DND-41 (cell line): ENCODE measurements at regions not wholly inside any gene's neighbourhood (a gene's known extent, or its start where the extent isn't known, plus 50 kb on each side); places are given as distances from the start of the nearest gene placed in this dataset.
"Not testable (repeated sequence)": the region's sequence is repeated elsewhere in the genome, so short reads cannot be mapped to it uniquely, and the experiment has no call there.

ENCODE experiments used
- ATAC-seq: fragments of 200-7000 bp; cut with Tn5 transposase; 3 replicates; pipeline ENCODE4 v1.9.1; 2021; ENCODE audit warnings: low read depth; ENCODE audit not compliant: insufficient read depth
- DNase-seq: peaks from one replicate; pipeline ENCODE4 v3.0.0-alpha.2; 2020
- H2AFZ ChIP-seq: 2 replicates; pipeline ENCODE4 v1.6.0; 2012; ENCODE audit warnings: low read depth, low read length
- H3K27ac ChIP-seq: 2 replicates; pipeline ENCODE4 v1.5.1; 2012; ENCODE audit warnings: low read length, inconsistent platforms
- H3K27me3 ChIP-seq: fragments of 200-600 bp; sonication (generic); 2 replicates; pipeline ENCODE4 v1.6.0; 2012; ENCODE audit warnings: low read length, mild to moderate bottlenecking, inconsistent platforms; ENCODE audit not compliant: insufficient read depth, poor library complexity
- H3K36me3 ChIP-seq: 2 replicates; pipeline ENCODE4 v1.5.1; 2012; ENCODE audit warnings: low read length, inconsistent platforms; ENCODE audit not compliant: insufficient read depth
- H3K4me1 ChIP-seq: 2 replicates; pipeline ENCODE4 v1.5.1; 2012; ENCODE audit warnings: mild to moderate bottlenecking, low read length; ENCODE audit not compliant: insufficient read depth
- H3K4me2 ChIP-seq: 2 replicates; pipeline ENCODE4 v1.6.0; 2012; ENCODE audit warnings: mild to moderate bottlenecking, moderate library complexity, low read length, inconsistent platforms; ENCODE audit not compliant: insufficient read depth
- H3K4me3 ChIP-seq, 2 experiments: fragments of 200-600 bp in 1 of 2; shearing (Covaris generic) in 1 of 2; 2 replicates each; pipeline ENCODE4 v1.5.1; 2012 to 2016; ENCODE audit warnings: inconsistent platforms in 2 of 2, low read length in 2 of 2, mild to moderate bottlenecking in 2 of 2, low read depth in 1 of 2, moderate library complexity in 1 of 2
- H3K79me2 ChIP-seq: 2 replicates; pipeline ENCODE4 v1.6.0; 2012; ENCODE audit warnings: low read length, inconsistent platforms; ENCODE audit not compliant: insufficient read depth
- H3K9ac ChIP-seq: 2 replicates; pipeline ENCODE4 v1.6.0; 2012; ENCODE audit warnings: low read depth, mild to moderate bottlenecking, inconsistent platforms, low read length, moderate library complexity
- H3K9me3 ChIP-seq: 2 replicates; pipeline ENCODE4 v1.5.1; 2012; ENCODE audit warnings: low read length, moderate library complexity, mild to moderate bottlenecking, inconsistent platforms; ENCODE audit not compliant: insufficient read depth, severe bottlenecking
- H4K20me1 ChIP-seq: 2 replicates; pipeline ENCODE4 v1.6.0; 2012; ENCODE audit warnings: low read length; ENCODE audit not compliant: insufficient read depth
- CTCF ChIP-seq: IDR thresholded peaks from 2 replicates; pipeline ENCODE4 v1.5.1; 2012; ENCODE audit warnings: borderline replicate concordance, low read length, moderate library complexity, mild to moderate bottlenecking; ENCODE audit not compliant: poor library complexity, severe bottlenecking; ENCODE audit errors: extremely low read depth
- EZH2 ChIP-seq: IDR thresholded peaks from 3 replicates; pipeline ENCODE4 v1.6.1; 2012; ENCODE audit warnings: borderline replicate concordance, low read depth, mild to moderate bottlenecking, moderate library complexity, low read length, inconsistent platforms; ENCODE audit not compliant: severe bottlenecking

GRCh38 chr13:82076496-82076895 is 1735.6 kb upstream of the SPRY2 start:
- Histone ChIP-seq H3K4me2 (no peak overlapping the region), H4K20me1 (no peaks in the 10 kb centered on the region), H3K27ac (no peak overlapping the region), H3K9me3 (no peaks in the 10 kb centered on the region), H3K4me1 (no peaks in the 10 kb centered on the region), H2AFZ (no peak overlapping the region), H3K79me2 (no peaks in the 10 kb centered on the region), H3K4me3 (no peak overlapping the region), H3K9ac (no peak overlapping the region), H3K36me3 (no peaks in the 10 kb centered on the region), H3K27me3 (no peaks in the 10 kb centered on the region)
- no peak for ATAC-seq
- TF ChIP-seq EZH2 (no peak), CTCF (no peak)
- DNase-seq: no peak

GRCh38 chr13:82070416-82070815 is 1729.5 kb upstream of the SPRY2 start:
- no peaks in the 10 kb centered on the region for H3K4me1 ChIP-seq
- no peaks in the 10 kb centered on the region for H3K9me3 ChIP-seq
- no peak overlapping the region for H3K9ac ChIP-seq
- no peaks in the 10 kb centered on the region for H3K36me3 ChIP-seq
- H2AFZ ChIP-seq: no peak overlapping the region
- H3K79me2 ChIP-seq: no peaks in the 10 kb centered on the region
- no peaks in the 10 kb centered on the region for H3K27me3 ChIP-seq
- DNase-seq (no peak), ATAC-seq (no peak)
- TF ChIP-seq CTCF (no peak), EZH2 (no peak)
- H3K4me3 ChIP-seq: no peak overlapping the region
- H3K4me2 ChIP-seq: no peak overlapping the region
- no peak overlapping the region for H3K27ac ChIP-seq
- no peaks in the 10 kb centered on the region for H4K20me1 ChIP-seq

- ATAC-seq (no peak), DNase-seq (no peak)
- Histone ChIP-seq H3K4me3 (no peak overlapping the region), H3K79me2 (no peaks in the 10 kb centered on the region), H3K9ac (no peak overlapping the region), H3K9me3 (no peaks in the 10 kb centered on the region), H2AFZ (no peak overlapping the region), H3K27ac (no peak overlapping the region), H4K20me1 (no peaks in the 10 kb centered on the region), H3K4me1 (no peaks in the 10 kb centered on the region), H3K4me2 (no peak overlapping the region), H3K36me3 (no peaks in the 10 kb centered on the region), H3K27me3 (no peaks in the 10 kb centered on the region)
- TF ChIP-seq EZH2 (no peak), CTCF (no peak)
Observed at GRCh38 chr13:82062772-82063171, 1721.8 kb upstream of the SPRY2 start.

- TF ChIP-seq EZH2 (no peak), CTCF (no peak)
- Histone ChIP-seq H3K27ac (no peak overlapping the region), H3K79me2 (no peaks in the 10 kb centered on the region), H4K20me1 (no peaks in the 10 kb centered on the region), H3K27me3 (no peaks in the 10 kb centered on the region), H3K4me3 (no peak overlapping the region), H3K4me1 (no peaks in the 10 kb centered on the region), H2AFZ (no peak overlapping the region), H3K9me3 (no peaks in the 10 kb centered on the region), H3K9ac (no peak overlapping the region), H3K36me3 (no peaks in the 10 kb centered on the region), H3K4me2 (no peak overlapping the region)
- ATAC-seq (no peak), DNase-seq (no peak)
Observed at GRCh38 chr13:82058364-82058763, 1717.4 kb upstream of the SPRY2 start.

- H3K27ac ChIP-seq, H3K79me2 ChIP-seq, H3K9me3 ChIP-seq, H4K20me1 ChIP-seq, H3K4me3 ChIP-seq, H3K4me1 ChIP-seq, DNase-seq, H3K36me3 ChIP-seq, H3K4me2 ChIP-seq, H2AFZ ChIP-seq, H3K27me3 ChIP-seq, ATAC-seq, H3K9ac ChIP-seq: not testable (repeated sequence)
Observed at GRCh38 chr13:82045316-82045715, 1704.4 kb upstream of the SPRY2 start.
